ENCODE measurements at regions not wholly inside any gene's neighbourhood (a gene's known extent, or its start where the extent isn't known, plus 50 kb on each side); places are given as distances from the start of the nearest gene placed in this dataset.
"Not testable (repeated sequence)": the region's sequence is repeated elsewhere in the genome, so short reads cannot be mapped to it uniquely, and the experiment has no call there.

GRCh38 chr10:4902571-4903011 is 60.6 kb upstream of the AKR1C1 start:
- peak; percentile 26 for DNase-seq

GRCh38 chr10:4903126-4903525 is 60.1 kb upstream of the AKR1C1 start:
- DNase-seq: not testable (repeated sequence)

- not testable (repeated sequence) for DNase-seq
Measured at GRCh38 chr10:4903675-4904074, 59.5 kb upstream of the AKR1C1 start.

- DNase-seq: no peak
Measured at GRCh38 chr10:4909118-4909517, 54.1 kb upstream of the AKR1C1 start.
